ENCODE measurements at regions not wholly inside any gene's neighbourhood (a gene's known extent, or its start where the extent isn't known, plus 50 kb on each side); places are given as distances from the start of the nearest gene placed in this dataset.

DNA sequence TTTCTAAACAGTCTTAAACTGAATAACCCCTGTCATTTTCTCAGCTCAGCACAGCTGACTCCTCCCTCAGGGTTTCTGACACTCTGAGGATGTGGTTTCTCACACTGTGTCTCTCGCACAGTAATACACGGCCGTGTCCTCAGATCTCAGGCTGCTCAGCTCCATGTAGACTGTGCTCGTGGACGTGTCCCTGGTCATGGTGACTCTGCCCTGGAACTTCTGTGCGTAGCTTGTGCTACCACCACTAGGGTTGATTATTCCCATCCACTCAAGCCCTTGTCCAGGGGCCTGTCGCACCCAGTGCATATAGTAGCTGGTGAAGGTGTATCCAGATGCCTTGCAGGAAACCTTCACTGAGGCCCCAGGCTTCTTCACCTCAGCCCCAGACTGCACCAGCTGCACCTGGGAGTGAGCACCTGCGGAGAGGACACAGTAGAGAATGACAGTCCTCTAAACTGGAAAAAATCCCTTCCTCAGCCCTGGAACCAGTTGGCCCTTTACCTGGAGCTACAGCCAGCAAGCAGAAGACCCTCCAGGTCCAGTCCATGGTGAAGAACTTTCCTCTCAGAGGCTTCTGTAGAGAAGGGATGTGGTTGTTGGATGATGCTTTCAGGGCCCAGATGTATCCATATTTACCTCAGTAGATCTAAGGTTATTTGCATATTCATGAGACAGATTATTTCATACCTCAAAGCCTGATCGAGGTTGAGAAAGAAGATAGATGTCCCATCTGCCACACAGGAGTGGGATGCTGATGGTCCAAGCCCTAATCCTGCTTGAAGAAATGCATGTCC, 984.8 kb downstream of the TMEM121 start:
- DNase-seq (ENCODE audit: low read depth in 1 of 2, low spot score in 1 of 2) (no peak), ATAC-seq (no peak), FAIRE-seq (no peak)
- no peaks in the 10 kb centered on the region for H3K4me1 ChIP-seq
- POLR2A ChIA-PET: no interaction called here
- no peak overlapping the region for H3K4me2 ChIP-seq
- 7% methylated on average over 9 of the region's 9 CpGs for WGBS (ENCODE audit: missing lambda C conversion rate)
- no peak overlapping the region for H3K4me3 ChIP-seq
- TF ChIP-seq HDAC2 (IDR thresholded peaks at IDR 0.05) (no peak), SREBF2 (IDR thresholded peaks at IDR 0.05) (no peak)
- CTCF ChIA-PET: no interaction called here
- H3K27ac ChIP-seq: no peak overlapping the region
- H3K9me3 ChIP-seq: no peaks in the 10 kb centered on the region

DNA sequence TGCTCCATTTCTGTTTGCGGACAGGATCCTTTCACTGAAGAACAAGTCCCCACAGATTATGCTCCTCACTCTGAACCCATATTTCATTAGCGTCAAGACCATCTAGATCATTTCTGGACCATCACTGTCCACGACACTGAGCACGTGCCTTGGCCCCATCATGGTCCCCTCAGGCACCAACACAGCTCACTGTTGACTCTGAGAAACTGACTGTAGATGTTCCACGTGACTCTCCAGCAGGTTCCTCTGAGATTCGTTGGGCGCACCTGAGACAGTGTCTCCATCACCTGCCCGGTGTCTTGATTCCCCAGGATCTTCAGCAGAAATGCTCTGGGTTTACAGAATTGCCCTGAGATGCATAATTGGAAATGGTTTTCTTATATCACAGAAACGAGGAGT, 985.4 kb downstream of the TMEM121 start:
- no peak for FAIRE-seq
- no peak for ATAC-seq
- no peak for DNase-seq (ENCODE audit: low read depth in 1 of 2, low spot score in 1 of 2)
- Histone ChIP-seq H3K4me1 (no peaks in the 10 kb centered on the region), H3K4me2 (no peak overlapping the region), H3K9me3 (no peaks in the 10 kb centered on the region), H3K27ac (no peak overlapping the region), H3K4me3 (no peak overlapping the region)
- CTCF ChIA-PET: no interaction called here
- WGBS (ENCODE audit: missing lambda C conversion rate): 10% methylated on average over 8 of the region's 9 CpGs
- POLR2A ChIA-PET: no interaction called here
- TF ChIP-seq SREBF2 (IDR thresholded peaks at IDR 0.05) (no peak), ESRRA (IDR thresholded peaks at IDR 0.05; ENCODE audit: borderline replicate concordance, low read length) (no peak), ZNF302 (CRISPR knock-in tag; IDR thresholded peaks at IDR 0.05) (no peak), JUN (IDR thresholded peaks at IDR 0.05) (no peak), EHMT2 (IDR thresholded peaks at IDR 0.05; ENCODE audit: low read depth) (no peak), CEBPB (IDR thresholded peaks at IDR 0.05) (no peak), RCOR1 (IDR thresholded peaks at IDR 0.05; ENCODE audit: low read depth, low read length) (no peak), SMC3 (IDR thresholded peaks at IDR 0.05) (no peak)
- TF ChIP-seq, protein P1, sequence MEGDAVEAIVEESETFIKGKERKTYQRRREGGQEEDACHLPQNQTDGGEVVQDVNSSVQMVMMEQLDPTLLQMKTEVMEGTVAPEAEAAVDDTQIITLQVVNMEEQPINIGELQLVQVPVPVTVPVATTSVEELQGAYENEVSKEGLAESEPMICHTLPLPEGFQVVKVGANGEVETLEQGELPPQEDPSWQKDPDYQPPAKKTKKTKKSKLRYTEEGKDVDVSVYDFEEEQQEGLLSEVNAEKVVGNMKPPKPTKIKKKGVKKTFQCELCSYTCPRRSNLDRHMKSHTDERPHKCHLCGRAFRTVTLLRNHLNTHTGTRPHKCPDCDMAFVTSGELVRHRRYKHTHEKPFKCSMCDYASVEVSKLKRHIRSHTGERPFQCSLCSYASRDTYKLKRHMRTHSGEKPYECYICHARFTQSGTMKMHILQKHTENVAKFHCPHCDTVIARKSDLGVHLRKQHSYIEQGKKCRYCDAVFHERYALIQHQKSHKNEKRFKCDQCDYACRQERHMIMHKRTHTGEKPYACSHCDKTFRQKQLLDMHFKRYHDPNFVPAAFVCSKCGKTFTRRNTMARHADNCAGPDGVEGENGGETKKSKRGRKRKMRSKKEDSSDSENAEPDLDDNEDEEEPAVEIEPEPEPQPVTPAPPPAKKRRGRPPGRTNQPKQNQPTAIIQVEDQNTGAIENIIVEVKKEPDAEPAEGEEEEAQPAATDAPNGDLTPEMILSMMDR (IDR thresholded peaks at IDR 0.05): no peak
- TF ChIP-seq, protein P2, sequence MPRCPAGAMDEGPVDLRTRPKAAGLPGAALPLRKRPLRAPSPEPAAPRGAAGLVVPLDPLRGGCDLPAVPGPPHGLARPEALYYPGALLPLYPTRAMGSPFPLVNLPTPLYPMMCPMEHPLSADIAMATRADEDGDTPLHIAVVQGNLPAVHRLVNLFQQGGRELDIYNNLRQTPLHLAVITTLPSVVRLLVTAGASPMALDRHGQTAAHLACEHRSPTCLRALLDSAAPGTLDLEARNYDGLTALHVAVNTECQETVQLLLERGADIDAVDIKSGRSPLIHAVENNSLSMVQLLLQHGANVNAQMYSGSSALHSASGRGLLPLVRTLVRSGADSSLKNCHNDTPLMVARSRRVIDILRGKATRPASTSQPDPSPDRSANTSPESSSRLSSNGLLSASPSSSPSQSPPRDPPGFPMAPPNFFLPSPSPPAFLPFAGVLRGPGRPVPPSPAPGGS (IDR thresholded peaks at IDR 0.05): no peak
- TF ChIP-seq, protein P3, sequence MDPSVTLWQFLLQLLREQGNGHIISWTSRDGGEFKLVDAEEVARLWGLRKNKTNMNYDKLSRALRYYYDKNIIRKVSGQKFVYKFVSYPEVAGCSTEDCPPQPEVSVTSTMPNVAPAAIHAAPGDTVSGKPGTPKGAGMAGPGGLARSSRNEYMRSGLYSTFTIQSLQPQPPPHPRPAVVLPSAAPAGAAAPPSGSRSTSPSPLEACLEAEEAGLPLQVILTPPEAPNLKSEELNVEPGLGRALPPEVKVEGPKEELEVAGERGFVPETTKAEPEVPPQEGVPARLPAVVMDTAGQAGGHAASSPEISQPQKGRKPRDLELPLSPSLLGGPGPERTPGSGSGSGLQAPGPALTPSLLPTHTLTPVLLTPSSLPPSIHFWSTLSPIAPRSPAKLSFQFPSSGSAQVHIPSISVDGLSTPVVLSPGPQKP (IDR thresholded peaks at IDR 0.05; ENCODE audit: low read depth, low read length): no peak

DNA sequence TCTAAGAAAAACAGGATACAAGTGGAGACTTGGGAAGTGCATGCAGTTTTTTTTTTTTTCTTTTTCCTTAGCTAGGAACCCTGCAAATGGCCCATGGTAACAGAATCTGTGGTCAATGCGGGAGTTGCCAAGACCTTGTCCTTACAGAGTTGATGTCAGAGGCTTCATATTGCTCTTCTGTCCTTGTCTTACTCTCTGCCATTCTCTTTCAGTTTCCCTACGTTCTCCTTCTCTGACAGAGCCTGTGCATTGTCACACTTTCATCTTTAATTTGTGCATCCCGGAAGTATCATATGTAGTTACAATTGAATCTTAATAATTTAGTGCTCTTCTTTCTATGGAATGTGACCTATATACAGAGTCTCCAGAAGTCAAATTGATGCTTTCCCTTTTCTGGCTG, 986.9 kb downstream of the TMEM121 start:
- WGBS (ENCODE audit: missing lambda C conversion rate): 3% methylated on average over 3 of the region's 3 CpGs
- Histone ChIP-seq H3K4me2 (no peak overlapping the region), H3K9me3 (no peaks in the 10 kb centered on the region), H3K4me1 (no peaks in the 10 kb centered on the region), H3K4me3 (no peak overlapping the region), H3K27ac (no peak overlapping the region)
- ATAC-seq: no peak
- POLR2A ChIA-PET: no interaction called here
- DNase-seq (ENCODE audit: low read depth in 1 of 2, low spot score in 1 of 2): no peak
- FAIRE-seq: no peak
- TF ChIP-seq, protein P4, sequence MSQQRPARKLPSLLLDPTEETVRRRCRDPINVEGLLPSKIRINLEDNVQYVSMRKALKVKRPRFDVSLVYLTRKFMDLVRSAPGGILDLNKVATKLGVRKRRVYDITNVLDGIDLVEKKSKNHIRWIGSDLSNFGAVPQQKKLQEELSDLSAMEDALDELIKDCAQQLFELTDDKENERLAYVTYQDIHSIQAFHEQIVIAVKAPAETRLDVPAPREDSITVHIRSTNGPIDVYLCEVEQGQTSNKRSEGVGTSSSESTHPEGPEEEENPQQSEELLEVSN (IDR thresholded peaks at IDR 0.05; ENCODE audit: borderline replicate concordance, low read depth): no peak
- TF ChIP-seq EP300 (IDR thresholded peaks at IDR 0.05): no peak
- TF ChIP-seq FOXS1 (CRISPR knock-in tag; IDR thresholded peaks at IDR 0.05): no peak
- TF ChIP-seq PHF8 (IDR thresholded peaks at IDR 0.05; ENCODE audit: borderline replicate concordance, low read depth): no peak
- TF ChIP-seq GATA3 (IDR thresholded peaks at IDR 0.05; ENCODE audit: borderline replicate concordance): no peak
- TF ChIP-seq, protein P2 (IDR thresholded peaks at IDR 0.05): no peak
- TF ChIP-seq HDAC2 (IDR thresholded peaks at IDR 0.05): no peak
- TF ChIP-seq, protein P3 (IDR thresholded peaks at IDR 0.05; ENCODE audit: low read depth, low read length): no peak
- no peak for TF ChIP-seq KDM5A (IDR thresholded peaks at IDR 0.05)
- TF ChIP-seq TP53 (CRISPR knock-in tag; IDR thresholded peaks at IDR 0.05): no peak
- TF ChIP-seq, protein P5, sequence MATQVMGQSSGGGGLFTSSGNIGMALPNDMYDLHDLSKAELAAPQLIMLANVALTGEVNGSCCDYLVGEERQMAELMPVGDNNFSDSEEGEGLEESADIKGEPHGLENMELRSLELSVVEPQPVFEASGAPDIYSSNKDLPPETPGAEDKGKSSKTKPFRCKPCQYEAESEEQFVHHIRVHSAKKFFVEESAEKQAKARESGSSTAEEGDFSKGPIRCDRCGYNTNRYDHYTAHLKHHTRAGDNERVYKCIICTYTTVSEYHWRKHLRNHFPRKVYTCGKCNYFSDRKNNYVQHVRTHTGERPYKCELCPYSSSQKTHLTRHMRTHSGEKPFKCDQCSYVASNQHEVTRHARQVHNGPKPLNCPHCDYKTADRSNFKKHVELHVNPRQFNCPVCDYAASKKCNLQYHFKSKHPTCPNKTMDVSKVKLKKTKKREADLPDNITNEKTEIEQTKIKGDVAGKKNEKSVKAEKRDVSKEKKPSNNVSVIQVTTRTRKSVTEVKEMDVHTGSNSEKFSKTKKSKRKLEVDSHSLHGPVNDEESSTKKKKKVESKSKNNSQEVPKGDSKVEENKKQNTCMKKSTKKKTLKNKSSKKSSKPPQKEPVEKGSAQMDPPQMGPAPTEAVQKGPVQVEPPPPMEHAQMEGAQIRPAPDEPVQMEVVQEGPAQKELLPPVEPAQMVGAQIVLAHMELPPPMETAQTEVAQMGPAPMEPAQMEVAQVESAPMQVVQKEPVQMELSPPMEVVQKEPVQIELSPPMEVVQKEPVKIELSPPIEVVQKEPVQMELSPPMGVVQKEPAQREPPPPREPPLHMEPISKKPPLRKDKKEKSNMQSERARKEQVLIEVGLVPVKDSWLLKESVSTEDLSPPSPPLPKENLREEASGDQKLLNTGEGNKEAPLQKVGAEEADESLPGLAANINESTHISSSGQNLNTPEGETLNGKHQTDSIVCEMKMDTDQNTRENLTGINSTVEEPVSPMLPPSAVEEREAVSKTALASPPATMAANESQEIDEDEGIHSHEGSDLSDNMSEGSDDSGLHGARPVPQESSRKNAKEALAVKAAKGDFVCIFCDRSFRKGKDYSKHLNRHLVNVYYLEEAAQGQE (IDR thresholded peaks at IDR 0.05): no peak
- TF ChIP-seq HOXA7 (CRISPR knock-in tag; IDR thresholded peaks at IDR 0.05): no peak
- TF ChIP-seq NPAS2 (CRISPR knock-in tag; IDR thresholded peaks at IDR 0.05; ENCODE audit: borderline replicate concordance): no peak
- CTCF ChIA-PET: no interaction called here
